ENCODE measurements at regions not wholly inside any gene's neighbourhood (a gene's known extent, or its start where the extent isn't known, plus 50 kb on each side); places are given as distances from the start of the nearest gene placed in this dataset.
"Not testable (repeated sequence)": the region's sequence is repeated elsewhere in the genome, so short reads cannot be mapped to it uniquely, and the experiment has no call there.

GRCh38 chr11:81569999-81570398 is 1163.7 kb downstream of the FAM181B start:
- TF ChIP-seq ESRRG (CRISPR knock-in tag; IDR thresholded peaks at IDR 0.05) (no peak), RARB (CRISPR knock-in tag; IDR thresholded peaks at IDR 0.05) (no peak), ISL1 (CRISPR knock-in tag; IDR thresholded peaks at IDR 0.05) (no peak), BACH2 (CRISPR knock-in tag; IDR thresholded peaks at IDR 0.05; ENCODE audit: borderline replicate concordance) (no peak), ZNF70 (CRISPR knock-in tag; IDR thresholded peaks at IDR 0.05) (no peak), TCF4 (CRISPR knock-in tag; IDR thresholded peaks at IDR 0.05; ENCODE audit: borderline replicate concordance) (no peak), ZFP3 (CRISPR knock-in tag; IDR thresholded peaks at IDR 0.05) (no peak), CREB5 (CRISPR knock-in tag; IDR thresholded peaks at IDR 0.05; ENCODE audit: low read depth) (no peak), PATZ1 (CRISPR knock-in tag; IDR thresholded peaks at IDR 0.05; ENCODE audit: borderline replicate concordance) (no peak)
- ATAC-seq: no peak

- TF ChIP-seq SNAI2 (CRISPR knock-in tag; IDR thresholded peaks at IDR 0.05) (no peak), PATZ1 (CRISPR knock-in tag; IDR thresholded peaks at IDR 0.05; ENCODE audit: borderline replicate concordance) (no peak), TSHZ2 (CRISPR knock-in tag; IDR thresholded peaks at IDR 0.05) (no peak), ZNF8 (CRISPR knock-in tag; IDR thresholded peaks at IDR 0.05) (no peak), RARB (CRISPR knock-in tag; IDR thresholded peaks at IDR 0.05) (no peak), TCF4 (CRISPR knock-in tag; IDR thresholded peaks at IDR 0.05; ENCODE audit: borderline replicate concordance) (no peak), OSR1 (CRISPR knock-in tag; IDR thresholded peaks at IDR 0.05) (no peak), ARNTL (CRISPR knock-in tag; IDR thresholded peaks at IDR 0.05; ENCODE audit: borderline replicate concordance, low read depth) (no peak), BACH2 (CRISPR knock-in tag; IDR thresholded peaks at IDR 0.05; ENCODE audit: borderline replicate concordance) (no peak), POU6F1 (CRISPR knock-in tag; IDR thresholded peaks at IDR 0.05; ENCODE audit: borderline replicate concordance, low read depth) (no peak), ZNF565 (CRISPR knock-in tag; conservative IDR thresholded peaks at IDR 0.05; ENCODE audit: low read depth) (no peak), ISL1 (CRISPR knock-in tag; IDR thresholded peaks at IDR 0.05) (no peak), ZNF70 (CRISPR knock-in tag; IDR thresholded peaks at IDR 0.05) (no peak), CSDC2 (CRISPR knock-in tag; IDR thresholded peaks at IDR 0.05) (no peak)
- ATAC-seq: no peak
Measured at GRCh38 chr11:81568918-81569317, 1164.7 kb downstream of the FAM181B start.

- TF ChIP-seq ARNTL (CRISPR knock-in tag; IDR thresholded peaks at IDR 0.05; ENCODE audit: borderline replicate concordance, low read depth) (no peak), GLIS3 (CRISPR knock-in tag; IDR thresholded peaks at IDR 0.05) (no peak), ZFP30 (CRISPR knock-in tag; IDR thresholded peaks at IDR 0.05) (no peak), PPARA (CRISPR knock-in tag; IDR thresholded peaks at IDR 0.05; ENCODE audit: borderline replicate concordance) (no peak), PATZ1 (CRISPR knock-in tag; IDR thresholded peaks at IDR 0.05; ENCODE audit: borderline replicate concordance) (no peak), ZNF70 (CRISPR knock-in tag; IDR thresholded peaks at IDR 0.05) (no peak), ISL1 (CRISPR knock-in tag; IDR thresholded peaks at IDR 0.05) (no peak)
Measured at GRCh38 chr11:81548123-81548522, 1185.5 kb downstream of the FAM181B start.

GRCh38 chr11:81539806-81540205 is 1193.9 kb downstream of the FAM181B start:
- not testable (repeated sequence) for ATAC-seq

More at GRCh38 chr11:81548123-81548522, 1185.5 kb downstream of the FAM181B start:
- no peak for ATAC-seq

Measured in SK-N-SH treated with all-trans-retinoic acid at 6 μM for 48 hours (cell line).